Parathyroid adenoma (tissue), 2 donors: ENCODE measurements at regions not wholly inside any gene's neighbourhood (a gene's known extent, or its start where the extent isn't known, plus 50 kb on each side); places are given as distances from the start of the nearest gene placed in this dataset.

Source experiments
- H2AFZ ChIP-seq: fragments of 300-600 bp; sonication (generic); one replicate; pipeline ENCODE4 v1.7.0; 2017; ENCODE audit warnings: antibody characterized with exemption, mild to moderate bottlenecking
- H3K27ac ChIP-seq: fragments of 300-600 bp; sonication (generic); one replicate; pipeline ENCODE4 v1.7.0; 2017
- H3K27me3 ChIP-seq: fragments of 300-600 bp; sonication (generic); one replicate; pipeline ENCODE4 v1.7.0; 2017; ENCODE audit warnings: low read length; ENCODE audit not compliant: control insufficient read depth, insufficient read depth
- H3K36me3 ChIP-seq: fragments of 300-600 bp; sonication (generic); one replicate; pipeline ENCODE4 v1.7.0; 2017; ENCODE audit warnings: low read length; ENCODE audit not compliant: control insufficient read depth, insufficient read depth
- H3K4me1 ChIP-seq: fragments of 300-600 bp; sonication (generic); one replicate; pipeline ENCODE4 v1.7.0; 2017; ENCODE audit warnings: control low read depth
- H3K4me2 ChIP-seq: fragments of 300-600 bp; sonication (generic); one replicate; pipeline ENCODE4 v1.7.0; 2017; ENCODE audit warnings: low read length
- H3K4me3 ChIP-seq: fragments of 300-600 bp; sonication (generic); one replicate; pipeline ENCODE4 v1.7.0; 2017; ENCODE audit warnings: low read depth, low read length
- H3K79me2 ChIP-seq: fragments of 300-600 bp; sonication (generic); one replicate; pipeline ENCODE4 v1.7.0; 2017; ENCODE audit warnings: control low read depth
- H3K9ac ChIP-seq: fragments of 300-600 bp; sonication (generic); one replicate; pipeline ENCODE4 v1.7.0; 2017; ENCODE audit warnings: mild to moderate bottlenecking
- H3K9me3 ChIP-seq: fragments of 300-600 bp; sonication (generic); one replicate; pipeline ENCODE4 v1.7.0; 2017; ENCODE audit warnings: low read length; ENCODE audit not compliant: control insufficient read depth
- TF ChIP-seq, protein P1 (sequence below): fragments of 300-600 bp; sonication (generic); IDR thresholded peaks from one replicate; pipeline ENCODE4 v1.7.0; 2017; ENCODE audit warnings: antibody characterized with exemption, mild to moderate bottlenecking
- donor health status: primary hyperparathyroidism.

DNA sequence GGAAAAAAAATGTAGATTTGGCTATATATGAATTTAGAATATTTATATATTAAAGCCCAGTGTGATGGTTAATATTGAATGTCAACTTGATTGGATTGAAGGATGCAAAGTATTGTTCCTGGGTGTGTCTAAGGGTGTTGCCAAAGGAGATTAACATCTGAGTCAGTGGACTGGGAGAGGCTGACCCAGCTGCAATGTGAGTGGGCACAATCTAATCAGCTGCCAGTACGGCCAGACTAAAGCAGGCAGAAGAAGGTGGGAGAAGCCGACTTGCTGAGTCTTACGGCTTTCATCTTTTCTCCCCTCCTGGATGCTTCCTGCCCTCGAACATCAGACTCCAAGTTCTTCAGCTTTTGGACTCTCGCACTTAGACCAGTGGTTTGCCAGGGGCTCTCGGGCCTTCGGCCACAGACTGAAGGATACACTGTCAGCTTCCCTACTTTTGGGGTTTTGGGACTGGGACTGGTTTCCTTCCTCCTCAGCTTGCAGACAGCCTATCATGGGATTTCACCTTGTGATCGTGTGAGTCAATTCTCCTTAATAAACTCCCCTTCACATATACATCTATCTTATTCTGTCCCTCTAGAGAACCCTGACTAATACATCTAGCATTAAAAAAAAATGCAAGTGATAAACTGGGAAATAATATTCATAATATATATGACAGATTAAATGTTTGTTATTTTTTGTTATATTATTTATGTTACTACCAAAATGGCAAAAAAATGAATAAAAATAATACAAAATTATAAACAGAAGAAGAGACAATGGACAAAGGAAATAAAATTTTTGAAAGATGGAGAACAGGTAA is 122.4 kb downstream of the DLEU7 start:
- no peak overlapping the region for H3K27ac ChIP-seq
- H3K36me3 ChIP-seq: no peaks in the 10 kb centered on the region
- no peaks in the 10 kb centered on the region for H3K9me3 ChIP-seq
- no peaks in the 10 kb centered on the region for H3K79me2 ChIP-seq
- no peaks in the 10 kb centered on the region for H3K4me1 ChIP-seq
- H3K27me3 ChIP-seq: no peaks in the 10 kb centered on the region
- H3K9ac ChIP-seq: no peak overlapping the region
- TF ChIP-seq, protein P1, sequence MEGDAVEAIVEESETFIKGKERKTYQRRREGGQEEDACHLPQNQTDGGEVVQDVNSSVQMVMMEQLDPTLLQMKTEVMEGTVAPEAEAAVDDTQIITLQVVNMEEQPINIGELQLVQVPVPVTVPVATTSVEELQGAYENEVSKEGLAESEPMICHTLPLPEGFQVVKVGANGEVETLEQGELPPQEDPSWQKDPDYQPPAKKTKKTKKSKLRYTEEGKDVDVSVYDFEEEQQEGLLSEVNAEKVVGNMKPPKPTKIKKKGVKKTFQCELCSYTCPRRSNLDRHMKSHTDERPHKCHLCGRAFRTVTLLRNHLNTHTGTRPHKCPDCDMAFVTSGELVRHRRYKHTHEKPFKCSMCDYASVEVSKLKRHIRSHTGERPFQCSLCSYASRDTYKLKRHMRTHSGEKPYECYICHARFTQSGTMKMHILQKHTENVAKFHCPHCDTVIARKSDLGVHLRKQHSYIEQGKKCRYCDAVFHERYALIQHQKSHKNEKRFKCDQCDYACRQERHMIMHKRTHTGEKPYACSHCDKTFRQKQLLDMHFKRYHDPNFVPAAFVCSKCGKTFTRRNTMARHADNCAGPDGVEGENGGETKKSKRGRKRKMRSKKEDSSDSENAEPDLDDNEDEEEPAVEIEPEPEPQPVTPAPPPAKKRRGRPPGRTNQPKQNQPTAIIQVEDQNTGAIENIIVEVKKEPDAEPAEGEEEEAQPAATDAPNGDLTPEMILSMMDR: no peak
- no peak overlapping the region for H3K4me2 ChIP-seq
- no peak overlapping the region for H2AFZ ChIP-seq
- no peak overlapping the region for H3K4me3 ChIP-seq

DNA sequence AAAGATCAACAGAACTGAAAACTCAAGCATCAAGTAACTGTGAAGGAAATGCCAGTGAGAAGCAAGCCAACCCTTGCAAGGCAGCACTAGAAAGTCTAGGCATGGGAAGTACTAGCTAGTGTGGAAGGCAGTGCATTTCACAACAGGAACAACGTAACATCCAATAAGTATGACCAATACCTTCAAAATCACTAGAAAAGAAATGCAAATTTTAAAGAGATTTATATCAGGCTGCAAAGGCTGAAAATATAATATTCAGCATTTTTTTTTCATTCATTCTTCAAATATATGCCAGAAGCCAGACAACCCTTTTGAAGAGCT is 121.9 kb downstream of the DLEU7 start:
- TF ChIP-seq, protein P1: no peak
- no peaks in the 10 kb centered on the region for H3K79me2 ChIP-seq

DNA sequence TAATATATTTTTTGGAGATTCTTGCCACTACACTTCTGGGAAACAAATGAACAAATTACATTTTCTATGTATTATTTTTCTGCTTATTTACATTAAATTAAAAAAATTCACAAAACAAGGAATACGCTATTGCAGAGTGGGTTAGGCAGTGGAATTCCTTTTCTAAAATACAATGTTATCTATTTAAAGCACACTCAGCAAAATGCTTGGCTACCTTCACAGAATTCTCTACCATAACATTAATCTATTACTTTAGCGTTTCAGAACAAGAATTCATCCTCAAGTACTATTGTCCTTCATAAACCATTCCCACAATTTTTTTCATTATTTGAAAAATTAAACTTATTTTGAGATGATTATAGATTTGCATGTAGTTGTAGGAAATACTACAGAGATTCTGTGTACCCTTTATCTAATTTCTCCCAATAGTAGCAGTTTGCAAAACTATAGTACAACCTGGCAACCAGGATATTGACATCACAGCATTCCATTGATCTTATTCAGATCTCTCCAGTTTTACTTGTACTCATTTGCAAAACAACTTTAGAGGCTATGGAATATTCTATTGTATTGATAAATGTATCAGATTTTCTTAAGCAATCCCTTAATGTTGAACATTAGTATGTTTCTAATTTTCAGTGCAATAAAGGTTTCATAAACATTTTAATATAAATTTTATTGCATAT is 120.9 kb downstream of the DLEU7 start:
- H3K79me2 ChIP-seq: no peaks in the 10 kb centered on the region
- H3K27me3 ChIP-seq: no peaks in the 10 kb centered on the region
- H3K36me3 ChIP-seq: no peaks in the 10 kb centered on the region
- H3K9me3 ChIP-seq: no peaks in the 10 kb centered on the region
- H3K4me2 ChIP-seq: no peak overlapping the region
- H3K4me1 ChIP-seq: no peaks in the 10 kb centered on the region
- no peak overlapping the region for H3K4me3 ChIP-seq
- no peak overlapping the region for H3K9ac ChIP-seq
- no peak overlapping the region for H3K27ac ChIP-seq
- no peak overlapping the region for H2AFZ ChIP-seq
- TF ChIP-seq, protein P1: no peak

More for the DNA sequence above, 121.9 kb downstream of the DLEU7 start:
- Histone ChIP-seq H3K4me1 (no peaks in the 10 kb centered on the region), H2AFZ (no peak overlapping the region), H3K4me2 (no peak overlapping the region), H3K27ac (no peak overlapping the region), H3K9me3 (no peaks in the 10 kb centered on the region), H3K4me3 (no peak overlapping the region), H3K27me3 (no peaks in the 10 kb centered on the region), H3K36me3 (no peaks in the 10 kb centered on the region), H3K9ac (no peak overlapping the region)

DNA sequence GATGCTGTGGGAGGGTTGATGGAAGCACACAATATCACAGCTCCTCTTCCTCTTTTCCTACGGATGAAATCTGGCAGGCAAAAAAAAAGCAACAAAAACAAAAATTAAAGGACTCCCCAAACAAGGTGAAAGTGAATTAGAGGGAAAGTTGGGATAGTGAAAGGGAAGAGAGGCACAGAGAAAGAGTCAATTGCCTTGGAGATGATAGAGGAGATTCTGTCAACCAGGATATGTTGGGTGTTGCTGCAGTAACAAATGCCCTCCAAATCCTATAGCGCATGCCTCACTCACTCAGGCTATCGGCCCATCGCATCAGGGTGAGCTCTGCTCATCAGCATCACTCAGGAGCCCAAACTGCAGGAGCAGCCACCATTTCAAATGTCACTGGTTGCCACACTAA is 119.1 kb downstream of the DLEU7 start:
- Histone ChIP-seq H3K9me3 (no peaks in the 10 kb centered on the region), H3K36me3 (no peaks in the 10 kb centered on the region), H3K9ac (no peak overlapping the region), H3K4me1 (no peaks in the 10 kb centered on the region), H3K27ac (no peak overlapping the region), H3K4me2 (no peak overlapping the region), H3K4me3 (no peak overlapping the region), H3K27me3 (no peaks in the 10 kb centered on the region), H3K79me2 (no peaks in the 10 kb centered on the region), H2AFZ (no peak overlapping the region)
- TF ChIP-seq, protein P1: no peak

DNA sequence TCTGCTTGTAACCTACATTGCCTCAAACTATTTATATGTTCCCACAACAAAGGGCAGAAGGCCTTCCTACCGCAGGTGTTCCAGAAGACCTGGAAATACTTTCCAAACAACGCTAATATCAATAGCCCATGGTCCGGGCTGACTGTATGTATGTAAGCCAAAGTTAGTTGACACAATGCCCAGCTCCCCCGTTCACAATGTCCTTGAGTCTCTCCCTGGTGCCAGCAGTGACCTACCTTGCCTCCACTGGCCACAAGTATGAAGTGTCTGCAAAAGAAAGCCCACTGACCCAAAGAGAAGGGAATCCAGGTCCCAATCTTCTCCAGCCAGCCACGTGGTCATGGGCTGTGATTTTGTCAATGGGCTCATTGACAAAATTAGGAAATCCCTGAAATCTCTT is 118.6 kb downstream of the DLEU7 start:
- TF ChIP-seq, protein P1: no peak
- H3K9ac ChIP-seq: no peak overlapping the region
- H3K79me2 ChIP-seq: no peaks in the 10 kb centered on the region
- no peak overlapping the region for H3K4me3 ChIP-seq
- H3K9me3 ChIP-seq: no peaks in the 10 kb centered on the region
- no peaks in the 10 kb centered on the region for H3K36me3 ChIP-seq
- H3K4me2 ChIP-seq: no peak overlapping the region
- H3K27me3 ChIP-seq: no peaks in the 10 kb centered on the region
- H2AFZ ChIP-seq: no peak overlapping the region
- no peaks in the 10 kb centered on the region for H3K4me1 ChIP-seq
- H3K27ac ChIP-seq: no peak overlapping the region
